Spleen (tissue), 7 donors: ENCODE measurements at regions not wholly inside any gene's neighbourhood (a gene's known extent, or its start where the extent isn't known, plus 50 kb on each side); places are given as distances from the start of the nearest gene placed in this dataset.

Experiments used
- CTCF ChIP-seq, 11 experiments: fragments of 200-600 bp in 7 of 11; fragments of 450-650 bp in 4 of 11; sonication (generic) in 4 of 11; IDR thresholded peaks in 8 of 11; conservative IDR thresholded peaks in 3 of 11; 1 replicate in 7 of 11; 2 replicates in 4 of 11; pipeline versions ENCODE4 v1.4.0 to v1.8.0; 2016 to 2021; ENCODE audit warnings: antibody characterized with exemption in 11 of 11, inconsistent platforms in 4 of 11, mild to moderate bottlenecking in 1 of 11
- POLR2A ChIP-seq, 3 donors: fragments of 450-650 bp; IDR thresholded peaks; one replicate each; pipeline ENCODE4 v1.5.1; 2017; ENCODE audit warnings: antibody characterized with exemption in 3 of 3, mild to moderate bottlenecking in 1 of 3
- POLR2AphosphoS5 ChIP-seq, 3 donors: sonication (generic); formaldehyde crosslinking; IDR thresholded peaks; one replicate each; pipeline ENCODE4 v1.5.1; 2017; ENCODE audit warnings: antibody characterized with exemption in 3 of 3
- donor health status: DM: no; HTN: no; CAD: no; lungs with moderate emphysema.
- donor health status: DM: no; HTN: no; CAD: no.
- donor health status: DM: no; HTN: no; CAD: no.

DNA sequence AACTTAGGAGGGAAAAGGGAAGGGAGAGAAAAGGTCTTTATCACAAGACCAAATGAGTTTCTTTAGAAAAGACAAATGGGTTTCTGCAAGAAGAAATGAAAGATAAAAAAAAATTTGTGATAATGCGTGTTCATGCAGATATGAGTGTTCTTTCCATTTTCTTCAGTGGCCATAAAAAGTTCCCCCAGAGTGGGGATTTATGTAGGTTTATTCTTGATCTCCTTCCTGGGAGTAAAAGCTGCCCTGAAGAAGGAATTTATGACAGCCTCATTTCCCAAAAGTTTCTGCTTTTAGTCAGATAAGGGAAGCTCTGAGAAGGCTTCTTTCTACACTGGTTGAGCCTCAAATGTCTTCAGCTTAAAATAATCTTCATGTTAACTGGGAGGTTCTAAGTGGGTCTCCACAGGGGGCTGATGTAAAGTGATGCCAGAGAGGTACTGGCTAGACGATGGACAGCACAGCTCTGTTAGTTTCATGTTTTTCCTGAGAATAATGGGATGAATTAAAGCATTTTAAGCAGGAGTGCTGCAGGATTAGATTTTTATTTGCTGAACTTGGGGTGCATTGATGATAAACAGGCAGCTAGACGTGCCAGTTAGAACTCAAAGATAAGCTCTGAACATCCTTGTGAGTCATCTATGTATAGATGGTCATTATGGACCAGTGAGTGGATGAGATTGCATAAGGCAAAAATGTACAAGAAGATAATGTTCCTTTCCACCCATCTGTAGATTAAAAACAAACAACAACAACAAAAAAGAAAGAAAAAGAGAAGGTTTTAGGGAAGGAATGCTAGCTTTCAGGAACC lies 65.6 kb upstream of the EPCAM start:
- TF ChIP-seq CTCF (IDR thresholded peaks at IDR 0.05 in 8 of 11, conservative IDR thresholded peaks at IDR 0.05 in 3 of 11) = no peak
- no peak for TF ChIP-seq POLR2A (IDR thresholded peaks at IDR 0.05)
- no peak for TF ChIP-seq POLR2AphosphoS5 (IDR thresholded peaks at IDR 0.05)
